ENCODE measurements at regions not wholly inside any gene's neighbourhood (a gene's known extent, or its start where the extent isn't known, plus 50 kb on each side); places are given as distances from the start of the nearest gene placed in this dataset.

DNA sequence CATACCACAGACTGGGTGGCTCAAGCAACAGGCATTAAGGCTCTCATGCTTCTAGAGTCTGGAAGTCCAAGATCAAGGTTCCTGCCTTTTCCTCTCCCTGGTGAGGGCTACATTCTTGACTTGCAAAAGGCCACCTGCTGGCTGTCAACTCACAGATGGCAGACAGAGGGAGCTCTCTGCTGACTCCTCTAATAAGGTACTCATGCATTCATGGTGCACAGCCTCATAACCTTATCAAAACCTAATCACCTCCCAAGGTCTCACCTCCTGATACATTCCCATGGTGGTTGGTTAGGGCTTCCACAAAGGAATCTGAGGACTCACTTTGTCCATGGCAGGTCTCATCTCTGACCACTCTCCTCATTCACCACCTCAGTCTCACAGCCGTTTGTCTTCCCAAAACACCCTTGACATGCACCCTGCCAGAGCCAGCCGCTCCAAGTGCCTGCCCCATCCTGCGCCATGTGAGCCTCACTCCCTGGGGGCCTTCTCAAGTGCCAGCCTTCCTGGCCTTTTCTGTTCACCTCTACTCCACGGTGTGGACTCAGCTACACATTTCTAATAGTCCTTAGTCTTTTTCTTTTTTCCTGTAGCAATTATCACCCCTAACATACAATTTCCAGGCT lies 400.3 kb upstream of the ADARB2 start:
- Mint-ChIP-seq H3K4me3 (no peak overlapping the region), H3K9me3 (peaks cover 17% of the 10 kb centered on the region), H3K36me3 (peaks cover 8% of the 10 kb centered on the region), H3K27me3 (ENCODE audit: low read depth) (no peaks in the 10 kb centered on the region; the same call in 1 of the 2 replicates), H3K4me1 (peaks cover 18% of the 10 kb centered on the region), H3K27ac (no peak overlapping the region)
- DNase-seq (ENCODE audit: low spot score): peak; percentile 56
- TF ChIP-seq, protein P1, sequence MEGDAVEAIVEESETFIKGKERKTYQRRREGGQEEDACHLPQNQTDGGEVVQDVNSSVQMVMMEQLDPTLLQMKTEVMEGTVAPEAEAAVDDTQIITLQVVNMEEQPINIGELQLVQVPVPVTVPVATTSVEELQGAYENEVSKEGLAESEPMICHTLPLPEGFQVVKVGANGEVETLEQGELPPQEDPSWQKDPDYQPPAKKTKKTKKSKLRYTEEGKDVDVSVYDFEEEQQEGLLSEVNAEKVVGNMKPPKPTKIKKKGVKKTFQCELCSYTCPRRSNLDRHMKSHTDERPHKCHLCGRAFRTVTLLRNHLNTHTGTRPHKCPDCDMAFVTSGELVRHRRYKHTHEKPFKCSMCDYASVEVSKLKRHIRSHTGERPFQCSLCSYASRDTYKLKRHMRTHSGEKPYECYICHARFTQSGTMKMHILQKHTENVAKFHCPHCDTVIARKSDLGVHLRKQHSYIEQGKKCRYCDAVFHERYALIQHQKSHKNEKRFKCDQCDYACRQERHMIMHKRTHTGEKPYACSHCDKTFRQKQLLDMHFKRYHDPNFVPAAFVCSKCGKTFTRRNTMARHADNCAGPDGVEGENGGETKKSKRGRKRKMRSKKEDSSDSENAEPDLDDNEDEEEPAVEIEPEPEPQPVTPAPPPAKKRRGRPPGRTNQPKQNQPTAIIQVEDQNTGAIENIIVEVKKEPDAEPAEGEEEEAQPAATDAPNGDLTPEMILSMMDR (IDR thresholded peaks at IDR 0.05): peak; percentile 57
- no peak for TF ChIP-seq ZNF423 (CRISPR knock-in tag; IDR thresholded peaks at IDR 0.05)
- no peak for TF ChIP-seq TCF7 (CRISPR knock-in tag; IDR thresholded peaks at IDR 0.05; ENCODE audit: low read depth)
- no peak for TF ChIP-seq ELF4 (CRISPR knock-in tag; IDR thresholded peaks at IDR 0.05; ENCODE audit: low read depth)
- TF ChIP-seq TP53 (CRISPR knock-in tag; IDR thresholded peaks at IDR 0.05): no peak
- TF ChIP-seq IRF2 (CRISPR knock-in tag; IDR thresholded peaks at IDR 0.05; ENCODE audit: borderline replicate concordance, low read depth): no peak
- TF ChIP-seq SOX15 (CRISPR knock-in tag; IDR thresholded peaks at IDR 0.05): no peak
- CTCF ChIA-PET: interaction anchor here (0.6 to 1.6 kb wide), 19 partner anchors 8 to 855 kb away, joined by 3 to 9 read pairs (median 3); no protein-coding TSS in a partner anchor
- POLR2A ChIA-PET: no interaction called here
- peak; percentile 89 for ATAC-seq

DNA sequence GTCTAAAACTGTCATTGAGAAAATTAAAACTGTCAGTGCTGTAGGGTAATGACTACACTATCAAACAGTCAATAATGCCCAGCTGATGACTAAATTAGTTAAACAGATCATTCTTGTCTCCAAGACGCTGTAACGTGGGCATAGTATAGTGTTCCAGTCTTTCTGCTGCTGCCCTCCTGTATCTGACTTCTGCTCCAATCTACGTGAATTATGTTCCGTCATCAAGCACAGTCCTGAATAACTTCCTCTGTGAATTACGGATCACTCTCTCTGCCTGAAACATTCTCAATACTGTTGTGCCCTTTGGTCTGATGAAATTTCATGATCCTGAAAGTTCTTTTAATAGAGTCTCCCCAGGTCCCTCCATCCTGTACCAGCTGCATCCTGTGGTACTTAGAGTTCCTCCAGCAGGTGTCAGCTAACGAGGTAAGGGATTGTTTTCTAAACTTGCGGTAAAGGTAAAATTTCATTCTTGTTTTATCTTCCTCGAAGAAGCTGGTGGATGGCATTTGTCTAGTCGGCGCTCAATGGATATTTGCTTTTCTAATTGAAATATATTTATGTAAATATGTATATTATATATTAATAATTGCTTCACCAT lies 393.5 kb upstream of the ADARB2 start:
- TF ChIP-seq, protein P2, sequence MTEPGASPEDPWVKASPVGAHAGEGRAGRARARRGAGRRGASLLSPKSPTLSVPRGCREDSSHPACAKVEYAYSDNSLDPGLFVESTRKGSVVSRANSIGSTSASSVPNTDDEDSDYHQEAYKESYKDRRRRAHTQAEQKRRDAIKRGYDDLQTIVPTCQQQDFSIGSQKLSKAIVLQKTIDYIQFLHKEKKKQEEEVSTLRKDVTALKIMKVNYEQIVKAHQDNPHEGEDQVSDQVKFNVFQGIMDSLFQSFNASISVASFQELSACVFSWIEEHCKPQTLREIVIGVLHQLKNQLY (CRISPR knock-in tag; IDR thresholded peaks at IDR 0.05): no peak
- TF ChIP-seq SMAD3 (CRISPR knock-in tag; IDR thresholded peaks at IDR 0.05; ENCODE audit: borderline replicate concordance) (no peak), RORB (CRISPR knock-in tag; IDR thresholded peaks at IDR 0.05) (no peak), TEAD4 (CRISPR knock-in tag; IDR thresholded peaks at IDR 0.05) (no peak), ZNF232 (CRISPR knock-in tag; IDR thresholded peaks at IDR 0.05) (no peak), NR3C1 (CRISPR knock-in tag; conservative IDR thresholded peaks at IDR 0.05; ENCODE audit: low read depth) (no peak), JUN (CRISPR knock-in tag; IDR thresholded peaks at IDR 0.05) (no peak), TP53 (CRISPR knock-in tag; IDR thresholded peaks at IDR 0.05) (no peak), JAZF1 (CRISPR knock-in tag; IDR thresholded peaks at IDR 0.05) (no peak), SOX15 (CRISPR knock-in tag; IDR thresholded peaks at IDR 0.05) (no peak), ZNF423 (CRISPR knock-in tag; IDR thresholded peaks at IDR 0.05) (no peak)
- TF ChIP-seq, protein P3, sequence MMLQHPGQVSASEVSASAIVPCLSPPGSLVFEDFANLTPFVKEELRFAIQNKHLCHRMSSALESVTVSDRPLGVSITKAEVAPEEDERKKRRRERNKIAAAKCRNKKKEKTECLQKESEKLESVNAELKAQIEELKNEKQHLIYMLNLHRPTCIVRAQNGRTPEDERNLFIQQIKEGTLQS (CRISPR knock-in tag; conservative IDR thresholded peaks at IDR 0.05): no peak
- TF ChIP-seq, protein P4, sequence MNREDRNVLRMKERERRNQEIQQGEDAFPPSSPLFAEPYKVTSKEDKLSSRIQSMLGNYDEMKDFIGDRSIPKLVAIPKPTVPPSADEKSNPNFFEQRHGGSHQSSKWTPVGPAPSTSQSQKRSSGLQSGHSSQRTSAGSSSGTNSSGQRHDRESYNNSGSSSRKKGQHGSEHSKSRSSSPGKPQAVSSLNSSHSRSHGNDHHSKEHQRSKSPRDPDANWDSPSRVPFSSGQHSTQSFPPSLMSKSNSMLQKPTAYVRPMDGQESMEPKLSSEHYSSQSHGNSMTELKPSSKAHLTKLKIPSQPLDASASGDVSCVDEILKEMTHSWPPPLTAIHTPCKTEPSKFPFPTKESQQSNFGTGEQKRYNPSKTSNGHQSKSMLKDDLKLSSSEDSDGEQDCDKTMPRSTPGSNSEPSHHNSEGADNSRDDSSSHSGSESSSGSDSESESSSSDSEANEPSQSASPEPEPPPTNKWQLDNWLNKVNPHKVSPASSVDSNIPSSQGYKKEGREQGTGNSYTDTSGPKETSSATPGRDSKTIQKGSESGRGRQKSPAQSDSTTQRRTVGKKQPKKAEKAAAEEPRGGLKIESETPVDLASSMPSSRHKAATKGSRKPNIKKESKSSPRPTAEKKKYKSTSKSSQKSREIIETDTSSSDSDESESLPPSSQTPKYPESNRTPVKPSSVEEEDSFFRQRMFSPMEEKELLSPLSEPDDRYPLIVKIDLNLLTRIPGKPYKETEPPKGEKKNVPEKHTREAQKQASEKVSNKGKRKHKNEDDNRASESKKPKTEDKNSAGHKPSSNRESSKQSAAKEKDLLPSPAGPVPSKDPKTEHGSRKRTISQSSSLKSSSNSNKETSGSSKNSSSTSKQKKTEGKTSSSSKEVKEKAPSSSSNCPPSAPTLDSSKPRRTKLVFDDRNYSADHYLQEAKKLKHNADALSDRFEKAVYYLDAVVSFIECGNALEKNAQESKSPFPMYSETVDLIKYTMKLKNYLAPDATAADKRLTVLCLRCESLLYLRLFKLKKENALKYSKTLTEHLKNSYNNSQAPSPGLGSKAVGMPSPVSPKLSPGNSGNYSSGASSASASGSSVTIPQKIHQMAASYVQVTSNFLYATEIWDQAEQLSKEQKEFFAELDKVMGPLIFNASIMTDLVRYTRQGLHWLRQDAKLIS (CRISPR knock-in tag; IDR thresholded peaks at IDR 0.05; ENCODE audit: borderline replicate concordance): no peak
- TF ChIP-seq, protein P5, sequence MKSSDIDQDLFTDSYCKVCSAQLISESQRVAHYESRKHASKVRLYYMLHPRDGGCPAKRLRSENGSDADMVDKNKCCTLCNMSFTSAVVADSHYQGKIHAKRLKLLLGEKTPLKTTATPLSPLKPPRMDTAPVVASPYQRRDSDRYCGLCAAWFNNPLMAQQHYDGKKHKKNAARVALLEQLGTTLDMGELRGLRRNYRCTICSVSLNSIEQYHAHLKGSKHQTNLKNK (CRISPR knock-in tag; IDR thresholded peaks at IDR 0.05): no peak
- ATAC-seq (peak; percentile 52), DNase-seq (ENCODE audit: low spot score) (no peak)
- Mint-ChIP-seq H3K27ac (no peak overlapping the region), H3K4me3 (no peak overlapping the region), H3K9me3 (peaks cover 21% of the 10 kb centered on the region), H3K36me3 (peaks cover 16% of the 10 kb centered on the region), H3K27me3 (ENCODE audit: low read depth) (no peaks in the 10 kb centered on the region; the same call in 1 of the 2 replicates), H3K4me1 (0 out of 2 replicates have a peak, but pooled peaks cover 2% of the 10 kb centered on the region)
- CTCF ChIA-PET: no interaction called here
- POLR2A ChIA-PET: no interaction called here
